ENCODE measurements at regions not wholly inside any gene's neighbourhood (a gene's known extent, or its start where the extent isn't known, plus 50 kb on each side); places are given as distances from the start of the nearest gene placed in this dataset.

GRCh38 chr12:77644915-77645605 is 185.6 kb upstream of the NAV3 start:
- no peak for DNase-seq
- intact Hi-C loops (cut with micrococcal nuclease), result no loop called here
- ATAC-seq, result no peak

- no peak for ATAC-seq
- intact Hi-C loops (cut with micrococcal nuclease), result no loop called here
Measured at GRCh38 chr12:77642246-77642645, 188.4 kb upstream of the NAV3 start.

GRCh38 chr12:77640356-77640755 is 190.3 kb upstream of the NAV3 start:
- no peak for DNase-seq
- no peak for ATAC-seq
- intact Hi-C loops (cut with micrococcal nuclease), result no loop called here

More at GRCh38 chr12:77642246-77642645, 188.4 kb upstream of the NAV3 start:
- DNase-seq, result no peak

DNA sequence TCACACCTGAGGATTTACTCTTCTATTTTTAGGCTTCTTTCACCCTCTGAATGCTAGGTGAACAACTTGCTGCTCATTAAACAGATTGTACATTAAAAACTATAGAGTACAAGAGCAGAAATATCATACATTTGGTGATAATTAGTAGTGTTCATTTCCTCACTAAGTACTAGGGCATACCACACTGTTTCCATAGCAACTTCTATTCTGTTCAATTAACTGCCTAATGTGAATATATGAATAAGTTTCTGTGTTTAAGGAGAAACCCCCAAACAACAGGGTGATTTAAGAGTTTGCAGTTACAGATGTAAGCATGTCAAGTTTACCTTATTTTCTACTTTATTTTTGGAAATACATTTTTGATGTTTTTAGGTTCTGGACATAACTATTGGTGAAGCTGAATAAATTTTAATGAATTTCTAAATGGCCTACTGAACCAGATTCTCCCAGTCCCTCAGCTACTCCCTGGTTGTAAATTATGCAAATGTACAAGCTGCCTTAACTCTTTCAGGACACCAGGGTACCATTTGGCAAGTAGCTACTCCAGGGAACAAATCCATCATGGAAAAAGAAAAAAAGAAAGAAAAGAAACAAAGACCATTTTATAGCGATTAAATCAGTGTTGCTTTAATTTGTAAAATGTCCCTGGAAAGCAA is 199.8 kb upstream of the NAV3 start:
- DNase-seq (no peak), ATAC-seq (no peak)
- intact Hi-C loops (cut with micrococcal nuclease), result no loop called here

GRCh38 chr12:77630344-77630743 is 200.3 kb upstream of the NAV3 start:
- no peak for ATAC-seq
- intact Hi-C loops (cut with micrococcal nuclease), result no loop called here
- DNase-seq, result no peak

DNA sequence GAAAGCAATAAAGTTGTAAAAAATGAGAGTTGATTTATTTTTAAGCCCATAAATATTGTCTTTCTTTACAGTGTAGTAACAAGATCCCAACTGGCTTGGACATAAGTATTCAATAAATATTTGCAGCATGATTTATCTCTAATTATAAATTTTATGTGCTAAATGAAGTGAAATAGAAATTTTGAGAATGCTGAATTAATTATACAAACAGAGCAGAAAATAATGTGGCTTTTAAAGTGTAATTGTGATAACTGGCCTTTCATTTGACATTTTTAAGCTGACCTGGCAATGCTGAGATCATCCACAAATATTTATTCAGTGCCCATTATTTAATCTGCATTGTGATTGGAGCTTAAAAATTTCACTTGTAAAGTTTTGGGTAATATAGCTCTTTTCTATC is 201.6 kb upstream of the NAV3 start:
- intact Hi-C loops (cut with micrococcal nuclease), result no loop called here
- DNase-seq (no peak), ATAC-seq (no peak)

GRCh38 chr12:77625441-77625840 is 205.3 kb upstream of the NAV3 start:
- ATAC-seq, result no peak

GRCh38 chr12:77619425-77619824 is 211.3 kb upstream of the NAV3 start:
- intact Hi-C loops (cut with micrococcal nuclease), result no loop called here
- ATAC-seq (no peak), DNase-seq (no peak)

More at GRCh38 chr12:77625441-77625840, 205.3 kb upstream of the NAV3 start:
- intact Hi-C loops (cut with micrococcal nuclease), result no loop called here
- DNase-seq, result no peak

DNA sequence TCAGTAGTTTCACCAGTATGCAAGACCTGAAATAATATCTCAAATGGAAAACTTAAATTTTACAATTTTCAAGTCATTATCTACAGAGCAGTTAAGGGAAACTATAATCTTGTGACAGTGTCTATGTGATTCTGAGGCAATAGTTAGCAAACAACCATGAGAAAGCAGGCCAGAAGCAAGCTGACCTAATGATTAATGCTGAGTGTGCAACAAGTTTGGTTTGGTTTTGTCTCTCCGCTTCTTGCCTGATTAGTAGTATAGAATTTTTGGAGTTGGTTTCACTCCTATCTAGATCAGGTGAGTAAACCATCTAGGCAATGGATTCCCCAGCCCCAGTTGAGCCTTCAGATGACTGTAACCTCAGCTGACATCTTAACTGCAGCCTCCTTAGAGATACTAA is 212.9 kb upstream of the NAV3 start:
- ATAC-seq (no peak), DNase-seq (no peak)
- intact Hi-C loops (cut with micrococcal nuclease), result no loop called here

- intact Hi-C loops (cut with micrococcal nuclease), result no loop called here
- no peak for DNase-seq
Measured at GRCh38 chr12:77615332-77615731, 215.4 kb upstream of the NAV3 start.

GRCh38 chr12:77613411-77613810 is 217.3 kb upstream of the NAV3 start:
- no peak for DNase-seq
- ATAC-seq, result no peak
- intact Hi-C loops (cut with micrococcal nuclease), result no loop called here

More at GRCh38 chr12:77615332-77615731, 215.4 kb upstream of the NAV3 start:
- ATAC-seq, result no peak

DNA sequence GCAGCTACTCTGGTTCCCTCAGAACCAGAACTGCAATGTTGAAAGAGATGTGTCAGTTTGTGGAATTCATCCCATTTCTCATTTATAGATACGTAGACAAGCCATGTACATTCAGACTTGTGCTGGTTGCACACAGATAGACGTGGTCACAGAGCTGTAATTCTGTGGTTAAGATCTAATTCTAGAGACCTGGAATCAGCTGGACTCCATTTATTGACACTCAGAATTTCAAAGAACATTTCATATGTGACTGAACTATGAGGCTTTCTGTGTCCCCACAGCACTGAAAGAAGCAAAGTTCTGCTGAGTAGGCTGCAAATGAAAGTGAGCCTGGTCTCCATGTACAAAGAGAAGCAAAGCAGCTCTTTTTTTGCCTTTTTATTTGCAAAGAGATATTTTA is 220.2 kb upstream of the NAV3 start:
- no peak for DNase-seq
- intact Hi-C loops (cut with micrococcal nuclease), result no loop called here
- no peak for ATAC-seq

DNA sequence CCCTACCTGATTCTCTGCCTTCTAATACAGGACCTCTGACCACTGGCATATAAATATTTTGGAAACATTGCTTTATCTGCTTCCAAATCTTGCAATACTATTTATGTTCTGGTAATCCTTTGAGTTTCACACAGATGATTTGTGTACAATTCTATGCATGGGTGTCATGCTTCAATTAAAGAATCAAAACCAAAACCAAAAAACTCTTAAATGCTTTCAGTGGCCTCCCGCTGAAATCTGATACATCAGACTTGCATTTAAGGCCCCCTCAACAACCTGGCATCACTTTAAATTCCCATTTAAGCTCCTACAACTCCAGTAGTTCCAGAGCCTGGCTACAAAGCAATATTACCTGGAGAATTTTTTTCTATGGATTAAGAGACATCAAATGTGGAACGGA is 221.7 kb upstream of the NAV3 start:
- no peak for ATAC-seq

DNA sequence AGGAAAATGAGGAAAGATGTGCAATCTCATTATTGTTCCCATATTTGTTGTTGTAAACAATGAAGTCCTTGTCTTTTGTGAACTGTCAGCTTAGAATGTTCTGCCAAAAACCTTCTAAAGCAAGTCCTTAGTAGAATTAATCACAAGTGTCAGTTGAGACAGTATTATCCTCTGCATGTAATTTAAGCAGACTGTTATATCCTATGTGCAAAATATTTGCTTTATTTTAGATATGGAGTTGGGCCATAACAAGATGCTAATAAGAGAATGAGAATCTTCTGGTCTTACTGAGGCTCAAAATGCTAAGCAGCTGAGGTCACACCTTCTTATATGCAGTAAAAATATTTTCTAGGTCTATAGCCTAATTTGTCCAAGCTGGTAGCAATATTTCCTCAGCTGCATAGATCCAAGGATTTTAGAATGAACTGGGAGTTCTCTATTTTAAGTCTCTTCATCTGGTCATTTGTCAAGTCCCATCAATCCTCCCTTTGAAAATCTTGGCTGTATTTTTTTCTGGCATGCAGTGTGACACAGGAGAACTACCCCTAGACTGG is 222.3 kb upstream of the NAV3 start:
- ATAC-seq, result no peak
- no peak for DNase-seq
- intact Hi-C loops (cut with micrococcal nuclease), result no loop called here

More for the DNA sequence above, 221.7 kb upstream of the NAV3 start:
- no peak for DNase-seq
- intact Hi-C loops (cut with micrococcal nuclease), result no loop called here

DNA sequence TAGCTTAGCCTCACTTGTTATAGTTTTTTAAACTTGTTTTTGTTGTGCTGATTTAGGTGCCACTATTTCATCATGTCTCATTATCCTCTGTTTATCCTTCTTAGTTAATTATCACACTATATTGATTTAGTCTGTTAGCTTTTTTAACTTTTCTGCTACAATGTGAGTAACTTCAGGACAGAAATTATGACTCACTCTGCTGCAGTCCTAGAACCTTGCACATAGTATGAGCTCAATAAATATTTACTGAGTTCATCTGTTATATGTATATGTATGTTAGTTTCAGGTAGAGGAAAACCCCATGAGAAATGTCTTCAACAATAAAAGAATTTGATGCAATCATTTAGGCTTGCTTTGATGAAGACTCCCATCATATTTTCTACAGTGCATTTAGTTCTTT is 224.3 kb upstream of the NAV3 start:
- ATAC-seq (no peak), DNase-seq (no peak)
- intact Hi-C loops (cut with micrococcal nuclease), result no loop called here

DNA sequence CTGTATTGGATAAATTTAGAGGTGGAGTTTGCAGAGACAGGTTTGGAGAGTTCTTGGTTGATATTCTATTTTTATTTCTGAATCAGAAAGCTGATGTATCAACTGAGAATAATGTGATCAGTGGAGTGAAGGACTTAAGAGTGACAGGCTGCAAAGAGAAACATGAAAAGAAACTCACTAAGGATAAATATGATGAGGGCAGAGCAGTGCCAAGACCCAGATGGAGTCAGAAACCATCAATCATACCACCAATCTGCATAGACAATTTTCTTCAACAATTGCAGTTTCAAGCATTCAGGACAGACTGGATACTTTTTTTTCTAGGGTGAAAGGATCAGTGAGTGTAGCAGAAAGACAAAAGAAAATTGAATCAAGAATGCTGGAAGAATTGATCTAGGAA is 226.7 kb upstream of the NAV3 start:
- intact Hi-C loops (cut with micrococcal nuclease), result no loop called here
- DNase-seq, result no peak
- no peak for ATAC-seq

GRCh38 chr12:77601069-77601468 is 229.6 kb upstream of the NAV3 start:
- DNase-seq, result no peak
- intact Hi-C loops (cut with micrococcal nuclease), result no loop called here
- ATAC-seq, result no peak

- intact Hi-C loops (cut with micrococcal nuclease), result no loop called here
- DNase-seq (no peak), ATAC-seq (no peak)
Measured at GRCh38 chr12:77600468-77600843, 230.2 kb upstream of the NAV3 start.

DNA sequence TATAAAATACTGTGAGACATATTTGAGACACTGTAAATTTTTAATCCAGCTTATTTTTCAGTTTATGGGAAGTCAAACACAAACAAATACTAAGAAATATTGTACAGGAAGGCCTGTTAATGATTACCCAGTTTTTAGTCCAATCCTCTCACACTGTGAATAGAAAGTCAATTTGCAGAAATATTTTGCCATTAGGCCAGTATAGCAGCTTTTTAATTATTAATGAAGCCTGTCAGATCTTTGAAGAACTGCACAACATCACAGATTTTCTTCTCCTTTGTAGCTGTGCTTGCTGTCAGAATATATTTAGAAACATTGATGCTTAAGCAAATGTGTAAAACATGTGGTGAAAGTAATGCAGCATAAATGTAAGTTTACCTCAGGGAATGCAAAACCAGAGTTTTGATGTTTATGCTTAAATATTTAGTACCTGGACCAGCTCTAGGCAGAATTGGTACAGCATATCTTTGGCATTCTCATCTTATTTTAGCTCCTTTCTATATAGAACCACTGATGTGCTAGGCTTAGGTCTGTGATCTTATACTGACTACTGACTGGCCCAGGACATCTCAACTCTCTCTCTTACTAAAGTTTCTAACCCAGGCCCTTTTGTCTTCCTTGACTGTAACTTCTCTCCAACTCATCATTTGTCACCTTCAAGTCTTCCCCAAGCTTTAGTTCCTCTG is 230.8 kb upstream of the NAV3 start:
- intact Hi-C loops (cut with micrococcal nuclease), result no loop called here
- no peak for DNase-seq
- ATAC-seq, result no peak

DNA sequence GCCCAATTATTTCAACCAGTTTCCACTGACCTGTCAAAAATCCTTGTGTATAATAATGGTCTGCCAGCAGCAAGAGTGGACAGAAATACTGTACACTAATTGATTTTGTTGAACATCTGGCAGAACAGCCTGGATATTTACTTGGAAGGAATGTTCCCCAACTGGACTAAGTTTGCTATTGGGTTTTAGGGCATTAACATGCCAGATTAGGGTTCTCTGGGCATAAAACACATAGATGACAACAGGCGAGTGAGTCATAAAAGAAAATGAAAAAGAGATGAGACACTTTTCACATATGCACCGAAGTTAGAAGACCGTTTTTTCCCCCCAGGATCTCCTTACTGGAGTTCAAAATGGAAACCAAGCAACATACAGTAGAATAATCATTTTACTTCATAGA is 236.3 kb upstream of the NAV3 start:
- intact Hi-C loops (cut with micrococcal nuclease), result no loop called here
- ATAC-seq, result no peak
- no peak for DNase-seq

Measured in left ventricle myocardium superior (tissue), 1 donor.